Chondrocyte (in vitro differentiated cells): ENCODE measurements at regions not wholly inside any gene's neighbourhood (a gene's known extent, or its start where the extent isn't known, plus 50 kb on each side); places are given as distances from the start of the nearest gene placed in this dataset.

Source experiments
- DNase-seq: peaks from one replicate; pipeline ENCODE4 v3.0.0; 2021; ENCODE audit warnings: mixed read lengths, low spot score
- H3K27ac Mint-ChIP-seq: one replicate; pipeline ENCODE4 v1.8.0; 2021; ENCODE audit warnings: mild to moderate bottlenecking, moderate library complexity, mixed read lengths; ENCODE audit not compliant: unreplicated experiment
- H3K27me3 Mint-ChIP-seq: 2 replicates; pipeline ENCODE4 v1.8.0; 2021; ENCODE audit warnings: low read depth, mixed read lengths
- H3K36me3 Mint-ChIP-seq: 2 replicates; pipeline ENCODE4 v1.8.0; 2021; ENCODE audit warnings: low read depth, mixed read lengths
- H3K4me1 Mint-ChIP-seq: 2 replicates; pipeline ENCODE4 v1.8.0; 2021; ENCODE audit warnings: low read depth, mild to moderate bottlenecking, mixed read lengths
- H3K4me3 Mint-ChIP-seq: one replicate; pipeline ENCODE4 v1.8.0; 2021; ENCODE audit warnings: mild to moderate bottlenecking, moderate library complexity, mixed read lengths; ENCODE audit not compliant: unreplicated experiment
- H3K9me3 Mint-ChIP-seq: 2 replicates; pipeline ENCODE4 v1.8.0; 2021; ENCODE audit warnings: low read depth, mixed read lengths
- CTCF ChIP-seq: fragments of 200-600 bp; sonication (generic); IDR thresholded peaks from 2 replicates; pipeline ENCODE4 v1.5.0; 2021; ENCODE audit warnings: antibody characterized with exemption, mild to moderate bottlenecking, moderate library complexity

DNA sequence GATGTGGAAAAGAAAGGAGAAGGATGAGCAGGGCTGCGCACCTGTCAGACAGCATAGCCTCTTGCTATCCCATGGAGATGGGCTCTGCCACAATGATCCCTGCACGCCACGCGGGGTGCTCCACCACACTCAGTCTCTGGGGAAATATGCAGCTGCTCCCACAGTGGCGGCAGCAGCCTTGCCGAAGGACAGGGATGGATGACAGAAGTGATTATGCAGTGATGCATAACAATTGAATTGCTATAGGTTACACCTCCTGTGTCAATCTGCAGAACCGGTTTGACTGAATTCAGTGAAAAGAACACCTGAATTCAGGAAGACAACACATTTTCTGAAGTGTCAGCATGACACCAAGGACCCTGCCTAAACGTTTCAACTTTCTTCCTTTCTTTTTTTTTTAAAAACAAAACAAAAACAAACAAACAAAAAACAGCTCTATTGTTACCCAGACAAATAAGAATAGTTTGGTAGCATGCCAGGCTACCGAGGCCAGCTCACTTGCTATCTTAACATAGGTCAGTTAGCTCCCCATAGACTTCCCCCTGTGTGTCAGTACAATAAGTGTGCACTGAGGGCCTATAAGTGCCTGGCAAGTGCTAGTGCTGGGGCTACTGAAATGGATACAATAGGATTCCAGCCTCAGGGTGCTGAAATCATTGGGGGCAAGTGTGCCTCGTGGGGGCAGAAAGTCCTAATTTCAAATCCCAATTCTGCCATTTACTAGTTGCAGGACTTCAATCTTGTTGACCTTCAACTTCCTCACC, 127.6 kb upstream of the LMO4 start:
- no peak for DNase-seq
- peaks cover 2% of the 10 kb centered on the region for H3K36me3 Mint-ChIP-seq
- H3K4me1 Mint-ChIP-seq = peaks cover 12% of the 10 kb centered on the region
- TF ChIP-seq CTCF = no peak
- no peak overlapping the region for H3K4me3 Mint-ChIP-seq
- peaks cover 4% of the 10 kb centered on the region for H3K27me3 Mint-ChIP-seq
- H3K27ac Mint-ChIP-seq = no peak overlapping the region
- H3K9me3 Mint-ChIP-seq = no peaks in the 10 kb centered on the region

DNA sequence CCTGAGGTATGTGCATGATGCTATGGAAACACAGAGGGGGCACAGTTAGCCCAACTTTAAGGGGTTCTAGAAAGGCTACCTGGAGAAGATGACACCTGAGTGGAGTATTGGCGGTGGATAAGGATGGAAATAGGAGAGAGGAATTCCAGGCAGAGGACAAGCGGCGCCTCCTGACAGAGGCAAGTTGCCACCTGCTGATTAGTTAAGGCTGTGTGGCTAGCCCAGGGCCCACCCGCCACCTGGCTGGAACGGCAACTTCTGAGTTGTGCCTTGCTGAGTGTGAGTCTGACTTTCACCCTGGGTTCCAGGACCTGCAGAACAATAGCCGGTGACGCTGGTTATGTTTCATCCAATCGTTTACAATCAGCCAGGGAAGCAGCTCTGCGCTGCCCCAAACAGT, 126.9 kb upstream of the LMO4 start:
- no peak for TF ChIP-seq CTCF
- DNase-seq = no peak
- peaks cover 4% of the 10 kb centered on the region for H3K27me3 Mint-ChIP-seq
- peaks cover 9% of the 10 kb centered on the region for H3K4me1 Mint-ChIP-seq
- peaks cover 2% of the 10 kb centered on the region for H3K36me3 Mint-ChIP-seq
- H3K27ac Mint-ChIP-seq = no peak overlapping the region
- no peaks in the 10 kb centered on the region for H3K9me3 Mint-ChIP-seq
- H3K4me3 Mint-ChIP-seq = no peak overlapping the region

DNA sequence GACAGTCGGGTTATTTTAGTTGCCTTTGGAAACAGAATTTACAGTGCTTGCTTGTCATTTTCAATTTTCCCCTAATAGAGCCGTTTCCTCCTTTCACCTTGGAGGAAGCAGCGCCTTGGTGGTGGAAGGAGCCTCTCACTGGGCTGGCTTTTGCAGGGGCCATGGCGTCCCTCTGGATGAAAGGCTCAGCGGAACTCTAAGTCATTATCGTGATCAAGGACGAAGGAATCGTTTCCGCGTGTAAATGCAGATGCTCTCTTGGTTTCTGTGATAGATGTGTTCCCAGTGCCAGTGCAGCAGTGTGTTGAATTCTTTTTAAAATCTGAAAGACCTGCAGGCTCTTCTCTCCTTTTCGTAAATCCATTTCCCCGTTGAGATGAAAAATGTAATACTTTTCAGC, 126.2 kb upstream of the LMO4 start:
- peaks cover 2% of the 10 kb centered on the region for H3K36me3 Mint-ChIP-seq
- H3K4me1 Mint-ChIP-seq = peaks cover 9% of the 10 kb centered on the region
- H3K4me3 Mint-ChIP-seq = no peak overlapping the region
- H3K9me3 Mint-ChIP-seq = no peaks in the 10 kb centered on the region
- no peak overlapping the region for H3K27ac Mint-ChIP-seq
- H3K27me3 Mint-ChIP-seq = peaks cover 8% of the 10 kb centered on the region
- no peak for TF ChIP-seq CTCF
- no peak for DNase-seq

GRCh38 chr1:87202922-87203655, 125.6 kb upstream of the LMO4 start:
- no peaks in the 10 kb centered on the region for H3K9me3 Mint-ChIP-seq
- H3K27me3 Mint-ChIP-seq = peaks cover 8% of the 10 kb centered on the region
- no peak for TF ChIP-seq CTCF
- H3K4me1 Mint-ChIP-seq = peaks cover 9% of the 10 kb centered on the region
- no peak for DNase-seq
- H3K36me3 Mint-ChIP-seq = peaks cover 2% of the 10 kb centered on the region
- no peak overlapping the region for H3K27ac Mint-ChIP-seq
- no peak overlapping the region for H3K4me3 Mint-ChIP-seq

DNA sequence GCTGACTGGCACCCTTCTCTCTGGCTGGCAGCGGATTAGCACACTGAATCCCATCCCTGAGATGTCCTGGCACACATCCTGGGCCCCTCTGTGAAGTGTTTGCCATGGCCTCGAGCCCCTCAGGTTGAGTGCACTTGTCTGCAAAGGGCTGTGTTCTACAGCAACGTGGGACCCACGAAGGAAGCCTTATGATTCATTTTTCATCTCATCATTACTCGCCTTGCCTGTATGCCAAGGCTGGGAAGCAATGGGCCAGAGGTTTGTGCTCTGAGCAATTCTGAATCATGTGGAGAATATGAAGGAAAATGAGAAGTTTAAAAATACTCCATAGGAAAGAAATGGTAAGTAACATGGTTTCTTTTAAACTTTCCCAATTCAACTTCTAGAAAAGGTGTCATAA, 124.8 kb upstream of the LMO4 start:
- peaks cover 9% of the 10 kb centered on the region for H3K4me1 Mint-ChIP-seq
- H3K27me3 Mint-ChIP-seq = peaks cover 8% of the 10 kb centered on the region
- H3K36me3 Mint-ChIP-seq = peaks cover 2% of the 10 kb centered on the region
- H3K4me3 Mint-ChIP-seq = no peak overlapping the region
- DNase-seq = no peak
- H3K27ac Mint-ChIP-seq = peak overlapping the region; percentile 2
- no peaks in the 10 kb centered on the region for H3K9me3 Mint-ChIP-seq
- no peak for TF ChIP-seq CTCF
